Fibroblast of villous mesenchyme (primary cell): ENCODE measurements at regions not wholly inside any gene's neighbourhood (a gene's known extent, or its start where the extent isn't known, plus 50 kb on each side); places are given as distances from the start of the nearest gene placed in this dataset.

ENCODE experiments used
- DNase-seq: peaks from one replicate; pipeline ENCODE4 v3.0.0-alpha.2; 2010; ENCODE audit warnings: low read depth
- H3K4me3 ChIP-seq: 2 replicates; pipeline ENCODE4 v1.5.1; 2011; ENCODE audit warnings: low read depth, mild to moderate bottlenecking, low read length
- CTCF ChIP-seq: IDR thresholded peaks from 2 replicates; pipeline ENCODE4 v1.5.1; 2012; ENCODE audit warnings: low read depth, mild to moderate bottlenecking, low read length; ENCODE audit not compliant: insufficient read depth

DNA sequence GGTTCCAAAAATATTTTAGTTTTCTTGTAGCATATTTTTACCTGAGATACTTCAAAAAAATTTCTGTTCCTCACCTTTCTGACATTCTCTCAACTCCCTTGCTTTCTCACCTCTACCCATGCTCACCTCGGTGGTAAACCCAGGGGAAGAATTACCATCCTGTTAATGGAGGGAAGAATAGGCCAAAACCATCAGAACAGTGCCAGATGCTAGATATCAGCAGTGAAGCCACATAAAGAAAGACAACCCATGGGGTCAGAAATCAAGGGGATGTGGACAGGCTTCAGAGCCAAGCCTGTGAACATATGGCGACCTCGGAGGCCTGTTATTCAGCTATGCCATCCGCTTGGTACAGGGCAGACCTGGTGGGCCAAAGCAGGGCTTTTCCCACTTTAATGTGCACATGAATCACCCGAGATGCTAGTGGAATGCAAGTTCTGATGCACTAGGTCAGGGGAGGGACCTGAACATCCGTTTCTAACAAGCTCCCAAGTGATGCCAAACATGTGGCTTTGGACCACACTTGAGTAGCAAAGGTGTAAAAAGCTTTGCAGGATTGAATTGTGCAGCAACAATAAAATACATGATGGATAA lies 125.5 kb downstream of the NPY start:
- H3K4me3 ChIP-seq: no peak overlapping the region
- TF ChIP-seq CTCF: no peak
- no peak for DNase-seq

DNA sequence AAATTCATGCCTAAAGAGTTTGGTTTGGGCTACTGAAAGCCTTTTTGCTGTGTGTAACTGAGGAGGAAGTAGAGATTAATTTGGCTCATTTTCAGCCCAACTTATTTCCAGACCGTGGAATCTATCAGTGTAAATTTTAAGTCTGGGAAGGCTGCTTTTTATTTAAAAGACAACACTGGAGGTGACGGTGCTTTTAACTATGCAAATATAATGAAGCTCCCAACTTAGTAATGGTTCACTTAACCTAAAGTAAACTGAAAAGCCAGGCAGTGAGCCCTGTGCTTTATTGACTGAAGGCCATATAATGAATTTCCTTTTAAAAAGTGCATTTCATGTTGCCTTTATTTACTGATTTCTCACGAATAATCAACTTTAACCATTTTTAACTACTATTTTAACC lies 127.2 kb downstream of the NPY start:
- H3K4me3 ChIP-seq: no peak overlapping the region
- TF ChIP-seq CTCF: no peak
- no peak for DNase-seq

DNA sequence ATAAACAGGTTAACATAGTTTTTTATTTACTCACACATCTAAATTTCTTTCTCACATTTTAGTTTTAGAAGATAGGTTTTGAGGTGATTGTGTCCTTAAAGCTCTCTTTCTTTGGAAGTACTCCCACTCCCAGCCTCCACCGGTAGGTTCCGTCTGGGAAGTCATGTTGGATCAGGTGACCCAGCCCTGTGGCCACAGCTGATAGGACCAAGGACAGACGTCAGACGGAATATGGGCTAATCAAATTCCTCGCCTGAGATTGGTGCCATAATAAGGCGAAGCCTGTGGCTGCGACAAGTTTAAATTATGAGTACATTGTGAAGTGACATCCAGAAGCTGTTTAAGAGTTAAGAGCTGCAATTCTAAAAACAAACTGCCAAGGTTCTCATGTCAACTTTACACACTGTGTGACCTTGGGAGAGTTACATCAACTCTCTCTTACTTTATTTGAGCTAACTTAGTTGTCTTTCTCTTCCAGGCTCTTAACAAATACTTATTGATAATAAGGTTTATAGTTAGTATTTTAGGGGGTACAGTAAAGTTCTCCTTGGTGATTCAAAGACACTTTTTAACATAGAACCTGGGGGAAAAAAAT lies 133.6 kb downstream of the NPY start:
- TF ChIP-seq CTCF: no peak
- no peak for DNase-seq
- H3K4me3 ChIP-seq: no peak overlapping the region

DNA sequence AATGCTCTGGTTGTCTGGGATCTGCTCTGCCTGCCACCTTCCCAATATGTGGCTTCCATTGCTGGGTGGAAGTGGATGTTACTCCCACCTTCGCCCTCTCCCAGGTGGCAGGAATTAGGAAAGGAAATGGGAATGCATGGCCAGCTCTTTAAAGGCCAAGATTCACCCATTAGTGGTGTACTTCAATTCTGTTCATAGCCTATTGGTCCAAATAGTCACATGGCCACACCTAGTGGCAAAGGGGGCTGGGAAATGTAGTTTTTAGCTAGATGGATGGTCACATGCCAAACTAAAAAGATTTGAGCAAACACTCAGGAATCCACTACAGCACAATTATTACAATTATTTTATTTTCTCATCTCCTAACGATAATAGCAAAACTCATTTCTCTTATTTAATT lies 135.1 kb downstream of the NPY start:
- no peak for DNase-seq
- H3K4me3 ChIP-seq: no peak overlapping the region
- TF ChIP-seq CTCF: no peak

- no peak for DNase-seq
Measured at GRCh38 chr7:24419511-24419910, 135.5 kb downstream of the NPY start.

GRCh38 chr7:24422441-24423010 lies 138.5 kb downstream of the NPY start:
- no peak overlapping the region for H3K4me3 ChIP-seq
- no peak for TF ChIP-seq CTCF
- DNase-seq: no peak

More at GRCh38 chr7:24419511-24419910, 135.5 kb downstream of the NPY start:
- H3K4me3 ChIP-seq: no peak overlapping the region
- TF ChIP-seq CTCF: no peak

GRCh38 chr7:24425664-24426063 lies 141.7 kb downstream of the NPY start:
- no peak for TF ChIP-seq CTCF
- H3K4me3 ChIP-seq: no peak overlapping the region
- DNase-seq: no peak
